H54 (cell line): ENCODE measurements at regions not wholly inside any gene's neighbourhood (a gene's known extent, or its start where the extent isn't known, plus 50 kb on each side); places are given as distances from the start of the nearest gene placed in this dataset.
"Not testable (repeated sequence)": the region's sequence is repeated elsewhere in the genome, so short reads cannot be mapped to it uniquely, and the experiment has no call there.

Experiments
- DNase-seq: peaks from one replicate; pipeline ENCODE4 v3.0.0; 2011; ENCODE audit warnings: low spot score, mixed read lengths; ENCODE audit not compliant: insufficient read length
- FAIRE-seq: peaks from 3 replicates; lab custom pipeline; 2011; peaks lifted over from hg19 to GRCh38; lab: Jason Lieb, UNC
- POLR2A ChIP-seq: IDR thresholded peaks from 2 replicates; pipeline ENCODE4 v1.6.1; 2011; ENCODE audit warnings: low read depth, mild to moderate bottlenecking, low read length

DNA sequence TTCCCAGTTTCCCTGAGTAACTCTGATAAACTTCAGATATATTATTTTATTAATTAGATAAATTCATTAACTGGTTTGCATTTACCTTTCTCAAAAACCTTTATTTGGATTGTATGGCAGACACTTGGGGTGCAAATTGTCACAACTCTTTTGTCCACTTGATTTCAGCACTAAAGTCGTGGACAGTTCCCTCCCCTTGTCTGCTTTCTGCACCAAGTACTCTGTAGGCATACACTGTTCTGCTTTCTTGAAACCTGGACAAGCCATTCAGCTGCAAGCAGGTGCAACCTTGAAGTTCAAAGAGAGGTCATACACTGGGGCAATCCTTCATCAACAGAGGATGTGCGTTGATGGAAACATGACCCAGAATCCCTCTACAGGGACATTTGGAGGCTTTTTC is 162.9 kb downstream of the ARL5B start:
- peak; percentile 0 for DNase-seq
- TF ChIP-seq POLR2A = no peak
- FAIRE-seq = no peak

GRCh38 chr10:18829259-18829658 is 170.0 kb downstream of the ARL5B start:
- FAIRE-seq = no peak
- no peak for TF ChIP-seq POLR2A

DNA sequence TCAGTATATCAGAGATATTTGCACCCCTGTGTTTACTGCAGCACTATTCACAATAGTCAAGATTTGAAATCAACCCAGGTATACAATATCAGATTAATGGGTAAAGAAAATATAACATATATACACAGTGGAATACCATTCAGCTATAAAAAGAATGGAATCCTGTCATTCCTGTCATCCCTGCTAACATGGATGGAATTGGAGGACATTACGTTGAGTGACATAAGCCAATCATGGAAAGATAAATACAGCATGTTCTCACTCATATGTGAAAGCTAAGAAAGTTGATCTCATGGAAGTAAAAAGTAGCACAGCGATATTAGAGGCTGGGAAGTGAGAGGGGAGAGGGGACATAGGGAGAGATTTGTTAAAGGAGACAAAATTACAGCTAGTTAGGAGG is 171.0 kb downstream of the ARL5B start:
- no peak for TF ChIP-seq POLR2A
- no peak for FAIRE-seq
- DNase-seq = no peak

More at GRCh38 chr10:18829259-18829658, 170.0 kb downstream of the ARL5B start:
- DNase-seq = no peak

DNA sequence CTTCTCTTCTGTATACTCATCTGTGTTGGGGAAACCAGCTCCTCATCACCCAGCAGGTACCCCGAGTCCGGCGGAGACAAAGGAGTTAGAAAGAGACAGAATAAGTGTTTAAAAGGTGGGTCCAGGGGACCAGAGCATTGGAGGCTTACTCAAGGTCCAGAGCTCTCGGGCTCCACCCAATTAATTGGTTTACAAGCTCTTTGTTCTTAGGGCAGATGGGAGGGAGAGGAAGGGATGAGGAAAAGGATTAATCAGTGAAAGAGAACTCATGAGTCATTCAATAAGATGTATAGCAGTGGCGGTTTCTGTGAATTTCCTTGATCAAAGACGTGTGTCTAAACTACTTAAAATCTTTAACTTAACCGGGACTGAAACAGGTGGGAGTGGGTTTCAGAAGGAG is 192.0 kb upstream of the MALRD1 start:
- not testable (repeated sequence) for DNase-seq

DNA sequence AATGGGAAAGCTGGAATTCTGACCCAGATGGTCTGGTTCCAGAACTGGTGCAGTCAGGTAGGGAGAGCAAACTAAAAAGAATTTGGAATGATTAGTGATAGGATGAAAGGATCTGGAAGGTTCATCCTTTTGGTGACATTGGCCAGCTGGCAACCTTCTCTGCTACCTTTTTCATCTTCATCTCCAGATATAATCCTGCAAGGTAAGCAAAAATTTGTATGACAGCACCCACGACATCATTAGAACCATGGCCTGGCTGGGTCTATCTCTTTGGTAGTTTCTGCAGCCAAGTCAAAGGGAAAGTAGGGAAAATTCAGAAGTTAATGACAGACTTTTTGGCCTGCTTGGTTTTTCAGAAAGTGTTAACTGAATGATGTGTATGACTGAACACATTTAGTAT is 188.9 kb upstream of the MALRD1 start:
- DNase-seq (no peak), FAIRE-seq (no peak)
- TF ChIP-seq POLR2A = no peak

More for the DNA sequence above, 192.0 kb upstream of the MALRD1 start:
- not testable (repeated sequence) for FAIRE-seq

DNA sequence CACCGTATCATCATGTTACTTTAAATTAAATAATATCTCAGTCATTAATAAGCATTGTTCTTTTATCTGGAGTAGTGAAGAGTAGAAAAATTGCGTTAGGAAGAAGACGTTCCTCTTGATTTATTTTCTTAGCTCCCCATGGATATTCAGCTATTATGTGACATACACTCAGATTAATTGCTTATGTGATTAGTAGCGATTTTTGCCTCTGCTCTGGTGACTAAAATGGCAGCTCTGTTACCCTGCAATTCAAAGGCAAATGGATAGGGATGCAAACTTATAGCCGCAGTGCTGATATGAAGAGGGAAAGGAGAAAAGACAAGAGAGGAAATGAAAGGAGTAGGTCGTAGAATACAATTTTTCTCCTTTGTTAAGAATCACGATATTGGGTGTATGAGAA is 188.4 kb upstream of the MALRD1 start:
- FAIRE-seq = no peak
- no peak for TF ChIP-seq POLR2A
- DNase-seq = no peak

DNA sequence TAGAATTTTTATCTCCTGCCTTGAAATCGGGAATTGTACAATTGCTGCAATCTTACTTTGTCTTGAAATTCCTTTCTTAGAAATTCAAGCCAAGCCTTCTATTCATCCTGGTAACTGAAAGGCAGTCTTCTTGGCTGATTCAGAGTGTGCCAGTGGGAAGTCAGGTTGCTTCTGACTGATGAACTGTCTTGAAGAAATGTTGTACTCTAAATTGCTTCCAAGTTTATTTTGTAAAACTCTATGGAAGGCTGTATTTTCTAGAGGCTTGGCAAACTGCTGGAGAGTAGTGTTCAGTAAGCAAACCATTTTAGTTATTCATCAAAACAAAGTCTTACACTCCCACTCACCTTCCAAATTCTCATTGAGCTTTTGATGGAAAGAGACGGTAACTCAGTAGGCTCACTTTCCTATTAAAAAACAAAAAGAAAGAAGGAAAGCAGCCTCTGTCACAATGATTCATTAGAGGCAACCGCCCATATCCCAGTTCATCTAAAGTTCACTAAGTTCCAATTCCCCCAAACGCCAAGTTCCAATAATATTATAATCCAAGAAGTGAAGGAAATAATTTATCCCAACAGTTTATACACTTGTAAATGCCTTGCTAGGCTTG is 187.9 kb upstream of the MALRD1 start:
- no peak for DNase-seq
- TF ChIP-seq POLR2A = no peak
- no peak for FAIRE-seq

DNA sequence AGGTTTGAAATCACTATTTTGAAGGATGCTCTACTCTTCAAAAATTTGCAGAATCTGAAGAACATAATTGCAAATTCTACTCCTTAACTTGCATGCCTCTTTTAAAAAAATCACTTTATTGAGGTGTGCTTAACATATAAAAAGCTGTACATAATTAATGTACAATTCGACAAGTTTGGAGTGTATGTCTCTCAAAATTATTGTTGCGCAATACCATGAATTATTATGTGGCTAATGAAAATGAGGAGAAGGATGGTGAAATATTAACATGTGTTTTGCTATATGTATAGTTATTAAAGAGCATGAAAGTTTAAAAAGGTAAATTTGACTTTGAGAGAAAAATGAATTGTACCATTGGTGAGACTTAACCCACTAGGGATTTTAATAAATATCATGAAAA is 187.2 kb upstream of the MALRD1 start:
- no peak for DNase-seq
- TF ChIP-seq POLR2A = no peak
- no peak for FAIRE-seq

GRCh38 chr10:18866852-18867251 is 181.7 kb upstream of the MALRD1 start:
- no peak for TF ChIP-seq POLR2A
- FAIRE-seq = no peak
- no peak for DNase-seq

DNA sequence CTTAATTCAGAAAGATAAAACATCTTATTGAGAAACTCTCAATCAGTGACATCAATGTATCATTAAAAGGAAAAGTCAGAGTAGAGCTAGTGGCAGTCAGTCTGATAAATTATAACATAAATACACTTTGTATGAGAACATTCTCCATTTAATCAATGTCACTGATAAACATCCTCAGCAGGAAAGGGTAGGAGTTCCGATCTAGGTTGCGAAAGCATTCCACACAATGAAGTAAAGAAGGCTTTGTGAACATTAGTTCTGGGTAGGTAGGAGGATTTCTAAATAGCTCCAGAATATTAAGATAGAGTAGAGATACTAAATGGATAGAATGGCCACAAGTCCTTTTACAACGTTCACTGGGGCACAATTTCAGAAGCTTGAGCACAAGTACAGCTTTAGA is 179.7 kb upstream of the MALRD1 start:
- FAIRE-seq (no peak), DNase-seq (no peak)
- TF ChIP-seq POLR2A = no peak

DNA sequence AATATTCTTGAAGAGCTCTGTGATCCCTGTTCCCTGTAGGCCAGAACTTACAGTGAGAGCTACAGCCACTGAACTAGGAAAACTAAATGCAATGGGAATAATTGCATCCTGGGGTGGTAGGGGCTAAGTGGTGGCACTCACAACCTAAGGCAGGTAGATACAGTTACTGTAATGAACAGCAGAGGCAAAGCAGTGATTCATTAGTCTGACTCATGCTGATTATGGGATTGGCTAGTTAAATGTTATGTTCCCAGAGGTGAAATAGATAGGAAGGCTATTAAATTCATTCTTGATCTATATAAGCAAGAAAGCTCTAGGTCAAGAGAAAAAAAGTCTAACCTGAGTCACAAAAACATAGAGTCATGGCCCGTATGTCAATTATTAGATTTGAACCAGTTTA is 173.1 kb upstream of the MALRD1 start:
- no peak for TF ChIP-seq POLR2A
- FAIRE-seq = no peak
- DNase-seq = no peak

GRCh38 chr10:18879284-18879683 is 169.3 kb upstream of the MALRD1 start:
- FAIRE-seq = no peak
- DNase-seq = no peak
- TF ChIP-seq POLR2A = no peak

GRCh38 chr10:18880530-18880929 is 168.1 kb upstream of the MALRD1 start:
- FAIRE-seq = no peak

GRCh38 chr10:18886102-18886501 is 162.5 kb upstream of the MALRD1 start:
- DNase-seq = no peak
- no peak for FAIRE-seq

More at GRCh38 chr10:18880530-18880929, 168.1 kb upstream of the MALRD1 start:
- no peak for DNase-seq
- no peak for TF ChIP-seq POLR2A

GRCh38 chr10:18906636-18907035 is 142.0 kb upstream of the MALRD1 start:
- DNase-seq = no peak
- TF ChIP-seq POLR2A = no peak
- no peak for FAIRE-seq

More at GRCh38 chr10:18886102-18886501, 162.5 kb upstream of the MALRD1 start:
- TF ChIP-seq POLR2A = no peak

- not testable (repeated sequence) for FAIRE-seq, DNase-seq
Observed at GRCh38 chr10:18917431-18917830, 131.2 kb upstream of the MALRD1 start.
